HG02623 (cell line): ENCODE measurements at regions not wholly inside any gene's neighbourhood (a gene's known extent, or its start where the extent isn't known, plus 50 kb on each side); places are given as distances from the start of the nearest gene placed in this dataset.
"Not testable (repeated sequence)": the region's sequence is repeated elsewhere in the genome, so short reads cannot be mapped to it uniquely, and the experiment has no call there.

Source experiments
- ATAC-seq: cut with Tn5 transposase; IDR thresholded peaks from one replicate; pipeline ENCODE4 v1.9.1; 2021; ENCODE audit warnings: moderate library complexity; ENCODE audit not compliant: unreplicated experiment

DNA sequence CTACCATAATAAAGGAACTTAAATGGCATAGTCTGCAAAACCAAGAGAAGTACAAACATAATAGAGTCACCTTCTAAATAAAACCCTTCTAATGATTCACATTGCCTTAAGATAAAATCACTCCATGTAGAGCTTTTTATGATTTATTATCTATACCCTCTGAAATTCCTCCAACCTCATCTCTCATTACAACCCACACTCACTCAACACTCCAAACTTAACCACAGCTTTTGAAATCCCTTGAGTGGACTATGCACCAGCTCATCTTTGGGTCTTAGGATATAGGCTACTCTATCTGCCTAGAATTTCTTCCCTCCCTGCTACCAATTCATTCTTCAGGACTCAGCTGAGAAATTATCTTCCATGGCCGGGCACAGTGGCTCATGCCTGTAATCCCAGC is 122.5 kb downstream of the CETN3 start:
- ATAC-seq, result no peak

DNA sequence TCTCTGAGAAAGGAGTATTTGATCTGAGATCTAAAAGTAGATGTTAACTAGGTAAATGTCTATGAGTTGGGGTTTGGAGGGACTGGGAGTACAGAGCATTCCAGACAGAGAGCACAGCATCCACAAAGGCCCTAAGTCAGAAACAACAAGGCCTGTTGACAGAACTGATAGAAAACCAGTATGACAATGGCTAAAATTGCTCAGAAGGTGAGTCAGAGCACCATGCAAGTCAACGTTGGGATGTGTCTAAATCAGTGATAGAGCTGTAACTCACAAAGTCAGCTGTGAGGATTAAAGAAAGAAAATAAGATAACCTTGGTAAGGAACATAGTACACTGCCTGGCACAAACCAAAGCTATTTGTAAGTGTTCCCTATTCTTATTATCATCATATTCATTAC is 124.0 kb downstream of the CETN3 start:
- ATAC-seq, result no peak

DNA sequence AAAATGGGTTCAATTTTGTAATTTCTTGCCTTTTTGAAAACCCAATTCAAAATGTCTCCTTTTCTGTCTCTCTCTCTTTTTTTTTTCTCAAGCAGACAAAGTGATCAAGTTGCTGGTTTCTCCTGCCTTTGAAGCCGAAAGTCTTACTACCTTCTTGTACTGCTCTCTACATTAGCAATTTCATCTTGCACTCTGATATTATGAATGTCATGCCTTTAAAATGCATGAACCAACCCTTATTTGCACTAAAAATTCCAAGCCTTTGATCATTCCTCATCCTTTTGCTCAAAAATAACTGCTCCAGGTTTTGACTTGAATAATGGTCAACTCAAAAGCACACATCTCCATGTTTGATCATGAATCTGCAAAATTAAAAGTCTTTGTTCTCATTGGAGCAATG is 125.2 kb downstream of the CETN3 start:
- no peak for ATAC-seq

DNA sequence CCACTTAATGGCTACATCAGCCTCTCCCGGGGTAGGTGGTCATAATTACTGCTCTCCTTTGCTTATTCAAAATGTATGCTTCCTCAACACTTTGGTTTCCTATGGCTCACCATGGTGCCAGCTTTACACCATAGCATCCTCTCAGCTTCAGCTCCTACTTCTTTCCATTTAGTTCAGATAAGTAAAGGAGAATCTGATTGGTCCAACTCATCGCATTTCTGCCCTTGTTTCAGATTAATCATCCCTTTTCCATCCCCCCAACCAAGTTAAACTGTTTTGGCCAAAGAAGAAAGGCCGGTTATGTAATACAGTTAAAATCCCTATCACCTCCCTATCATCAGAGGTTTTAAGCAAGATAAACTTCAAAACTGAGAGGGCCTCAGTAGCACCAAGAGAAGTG is 130.5 kb downstream of the CETN3 start:
- no peak for ATAC-seq

DNA sequence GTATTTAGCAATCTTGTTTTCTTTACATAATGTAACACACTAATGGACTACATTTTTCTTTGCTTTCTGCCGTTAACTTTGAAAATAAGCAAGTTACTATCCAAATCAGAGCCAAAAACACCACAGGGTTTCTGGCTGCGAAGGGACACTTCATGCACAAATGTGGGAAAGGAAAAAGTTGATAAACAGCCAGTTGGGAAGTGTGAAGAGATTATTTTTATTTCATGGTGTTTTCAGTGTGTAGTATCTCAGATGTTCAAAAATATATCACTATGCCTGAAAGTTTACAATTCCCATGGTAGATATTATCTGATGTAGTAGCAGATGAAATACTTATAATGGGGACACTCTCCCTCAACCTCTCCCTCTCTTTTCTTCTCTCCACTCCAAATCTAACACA is 135.3 kb downstream of the CETN3 start:
- no peak for ATAC-seq

DNA sequence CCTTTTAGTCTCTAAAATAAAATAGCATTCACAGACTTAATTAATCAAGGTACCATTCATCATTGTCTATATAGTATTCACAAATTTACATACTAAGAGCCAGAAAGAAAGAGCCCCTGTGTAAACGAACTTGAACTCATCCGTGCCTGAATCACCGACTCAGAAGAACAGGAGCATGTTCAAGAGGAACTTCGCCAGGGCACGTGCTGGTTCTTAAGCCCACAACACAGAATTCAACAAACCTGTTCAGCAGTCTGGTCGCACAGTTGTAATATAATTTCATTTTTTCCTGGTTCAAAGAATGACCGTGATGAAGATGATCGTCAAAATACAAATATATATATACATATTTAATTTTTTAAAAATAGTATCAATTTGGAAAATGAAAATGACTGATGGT is 141.9 kb downstream of the CETN3 start:
- ATAC-seq, result no peak

DNA sequence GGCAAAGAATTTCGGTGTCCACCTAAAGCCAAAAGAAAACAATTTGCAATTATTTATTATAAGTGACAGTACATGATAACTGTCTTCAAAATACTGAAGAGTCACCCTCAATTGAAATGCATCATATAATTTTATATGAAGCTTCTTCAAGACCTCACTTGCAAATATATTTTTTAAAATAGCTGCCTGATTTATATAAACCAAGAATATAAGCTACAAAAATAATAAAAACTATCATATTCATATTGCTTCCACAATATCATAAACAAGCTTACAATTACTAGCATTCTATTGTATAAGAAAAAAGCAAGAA is 144.1 kb downstream of the CETN3 start:
- ATAC-seq, result no peak

DNA sequence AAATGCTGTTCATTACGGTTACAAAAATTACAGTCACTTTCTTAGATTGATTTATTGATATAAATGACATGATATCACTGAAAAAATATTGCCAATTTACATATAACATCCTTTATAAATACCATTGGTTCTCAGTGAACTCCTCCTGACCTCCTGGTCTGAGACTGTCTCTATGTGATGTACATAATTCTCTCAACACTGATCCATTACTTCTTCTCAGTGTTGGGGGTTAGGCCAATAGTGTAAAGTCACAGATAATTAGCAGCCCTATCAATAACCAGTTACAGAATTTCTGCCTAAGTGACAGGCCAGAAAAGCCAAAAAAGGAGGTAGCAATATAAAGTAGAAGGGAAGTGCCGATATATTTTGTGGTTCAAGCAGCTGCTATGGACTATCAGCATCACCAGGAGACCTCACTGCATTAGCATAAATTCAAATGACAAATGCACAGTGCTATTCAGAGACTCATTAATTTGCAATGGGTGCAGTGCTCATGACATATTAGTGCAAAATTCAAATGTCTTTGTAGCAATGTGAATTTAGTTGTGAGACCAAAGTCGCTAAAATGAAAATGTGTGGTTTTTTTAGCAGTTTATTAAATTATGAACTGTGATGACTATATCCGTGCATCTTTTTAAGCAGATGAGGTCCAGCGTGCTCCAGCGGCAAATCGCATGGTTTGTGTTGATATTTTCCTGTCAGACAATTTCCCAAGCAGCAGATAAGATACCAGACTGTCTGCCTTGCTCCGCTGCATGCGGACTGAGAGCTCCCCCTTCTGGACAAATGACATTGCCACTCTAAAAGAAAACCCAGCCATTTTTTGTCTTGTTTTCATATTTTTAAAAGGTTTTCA is 144.6 kb downstream of the CETN3 start:
- no peak for ATAC-seq

DNA sequence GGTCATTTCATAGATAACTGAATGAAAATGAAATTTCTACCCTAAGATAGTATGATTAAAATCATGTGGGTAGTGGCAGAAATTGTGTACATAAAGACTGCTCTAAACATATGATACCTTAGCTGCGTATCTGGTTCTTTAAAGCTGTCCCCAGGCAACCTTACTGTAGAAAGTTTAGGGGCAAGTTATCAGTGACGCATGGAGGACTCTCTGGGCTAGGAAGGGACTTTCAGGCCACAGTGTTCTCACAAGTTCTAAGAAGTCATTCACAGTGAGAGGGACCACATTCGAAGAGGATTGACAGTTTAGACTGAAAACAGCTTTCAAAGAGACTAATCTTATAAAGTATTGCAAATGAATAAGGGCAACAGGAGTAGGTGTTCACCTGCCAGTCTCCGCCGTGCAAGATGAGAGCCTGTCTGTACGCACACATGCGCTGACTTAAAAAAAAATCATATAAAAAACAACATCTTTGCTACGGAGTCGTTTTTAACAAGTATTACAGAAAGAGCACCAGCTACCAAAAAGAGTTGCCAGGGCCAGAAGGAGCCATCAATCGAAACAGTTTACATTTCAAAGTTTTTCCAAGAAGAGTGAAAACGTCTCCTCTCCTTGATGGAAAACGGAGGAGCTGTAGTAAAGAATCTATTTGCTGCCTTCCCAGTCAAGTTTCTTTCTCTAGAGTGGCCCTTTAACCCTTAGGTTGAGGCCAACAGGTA is 146.3 kb downstream of the CETN3 start:
- no peak for ATAC-seq

DNA sequence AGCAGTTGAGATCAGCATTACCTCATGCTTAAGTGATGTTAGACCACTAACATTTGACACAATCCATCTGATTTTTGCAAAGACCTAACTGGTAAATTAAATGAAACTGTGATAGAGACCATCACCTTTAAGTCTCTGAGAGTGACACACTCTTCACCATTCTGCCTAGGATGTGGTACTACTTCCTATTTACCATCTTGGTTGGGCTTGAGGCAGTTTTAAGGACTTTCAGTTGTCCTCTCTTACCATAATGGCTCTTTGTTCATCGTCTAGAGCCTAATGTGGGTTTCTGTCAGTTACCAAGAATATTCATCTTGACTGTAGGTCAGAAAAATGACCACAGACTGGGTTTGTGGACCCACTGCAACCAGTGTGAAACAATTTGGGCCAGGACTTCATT is 158.1 kb downstream of the CETN3 start:
- ATAC-seq, result no peak

DNA sequence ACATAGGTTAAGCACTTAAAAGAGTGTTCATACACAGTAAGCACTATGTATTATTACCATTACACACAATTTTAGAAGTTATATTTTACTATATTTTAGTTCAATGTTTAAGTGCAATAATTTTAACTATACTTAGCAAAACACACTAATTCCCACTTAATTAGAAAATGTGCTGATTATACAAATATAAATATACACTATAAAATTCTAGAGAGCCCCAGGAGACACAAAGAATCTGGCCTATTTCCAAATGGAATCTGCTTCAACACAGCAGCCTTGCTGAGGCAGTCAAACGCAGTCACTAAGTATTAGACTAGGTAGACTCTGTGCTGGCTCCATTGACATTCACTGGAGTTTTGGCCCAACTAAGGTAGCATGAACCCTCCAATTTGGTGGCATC is 160.9 kb downstream of the CETN3 start:
- no peak for ATAC-seq

DNA sequence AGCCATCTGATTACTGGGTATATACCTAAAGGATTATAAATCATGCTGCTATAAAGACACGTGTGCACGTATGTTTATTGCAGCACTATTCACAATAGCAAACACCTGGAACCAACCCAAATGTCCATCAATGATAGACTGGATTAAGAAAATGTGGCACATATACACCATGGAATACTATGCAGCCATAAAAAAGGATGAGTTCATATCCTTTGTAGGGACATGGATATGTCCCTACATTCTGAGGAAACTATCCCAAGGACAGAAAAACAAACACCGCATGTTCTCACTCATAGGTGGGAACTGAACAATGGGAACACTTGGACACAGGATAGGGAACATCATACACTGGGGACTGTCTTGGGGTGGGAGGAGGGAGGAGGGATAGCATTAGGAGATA is 165.7 kb downstream of the CETN3 start:
- ATAC-seq, result not testable (repeated sequence)

DNA sequence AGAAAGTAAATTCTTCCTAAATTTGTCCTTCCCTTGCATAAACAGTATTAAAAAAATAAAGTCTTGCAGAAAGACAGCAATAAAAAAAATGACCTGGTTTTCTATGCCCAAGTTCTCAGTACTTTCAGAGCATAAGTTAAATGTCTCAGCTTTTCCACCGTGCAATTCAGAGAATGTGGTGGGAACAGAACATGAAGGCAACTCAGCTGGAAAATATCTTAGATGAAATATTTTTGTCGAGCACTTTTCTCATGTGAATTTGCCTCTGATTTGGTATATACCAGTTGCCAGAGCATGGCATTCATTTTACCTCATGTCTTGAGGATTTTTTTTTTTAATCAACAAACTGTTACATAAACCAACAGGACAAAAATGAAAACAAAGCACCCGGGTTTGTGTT is 176.1 kb downstream of the CETN3 start:
- no peak for ATAC-seq

DNA sequence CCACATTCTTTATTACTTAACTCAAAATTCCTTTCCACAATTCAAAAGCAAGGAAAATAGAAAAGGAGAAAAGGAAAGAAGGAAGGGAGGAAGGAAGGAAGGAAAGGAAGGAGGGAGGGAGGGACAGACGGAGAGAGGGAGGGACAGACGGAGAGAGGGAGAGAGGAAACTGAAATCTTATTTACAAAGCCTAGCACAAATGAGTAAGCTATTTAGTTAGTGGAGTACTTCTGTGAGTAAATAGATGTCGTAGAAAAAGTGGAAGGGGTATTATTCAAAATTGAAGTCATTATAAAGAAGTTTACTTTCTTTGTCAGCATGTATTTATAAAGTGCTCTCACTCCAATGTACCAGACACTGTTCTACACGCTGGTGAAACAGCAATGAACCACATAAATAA is 177.9 kb downstream of the CETN3 start:
- no peak for ATAC-seq

DNA sequence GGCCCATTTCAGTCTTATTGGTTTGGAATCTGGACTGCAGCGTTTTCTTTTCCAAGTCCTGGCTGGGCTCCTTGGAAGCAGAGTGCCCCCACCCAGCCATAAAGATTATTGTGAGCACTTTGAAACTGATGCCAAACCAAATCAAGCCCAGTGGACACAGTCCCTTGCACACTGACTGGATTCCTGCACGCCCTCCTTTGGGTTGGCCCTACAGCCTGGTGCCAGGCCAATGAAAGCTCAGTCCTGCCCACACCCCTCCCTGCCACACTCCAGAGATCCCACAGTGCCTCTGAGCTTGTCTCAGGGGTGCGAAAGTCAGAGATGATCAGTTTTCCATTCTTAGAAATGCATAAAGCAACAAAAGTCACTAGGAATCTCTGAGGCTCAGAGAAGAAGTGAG is 181.9 kb downstream of the CETN3 start:
- no peak for ATAC-seq

DNA sequence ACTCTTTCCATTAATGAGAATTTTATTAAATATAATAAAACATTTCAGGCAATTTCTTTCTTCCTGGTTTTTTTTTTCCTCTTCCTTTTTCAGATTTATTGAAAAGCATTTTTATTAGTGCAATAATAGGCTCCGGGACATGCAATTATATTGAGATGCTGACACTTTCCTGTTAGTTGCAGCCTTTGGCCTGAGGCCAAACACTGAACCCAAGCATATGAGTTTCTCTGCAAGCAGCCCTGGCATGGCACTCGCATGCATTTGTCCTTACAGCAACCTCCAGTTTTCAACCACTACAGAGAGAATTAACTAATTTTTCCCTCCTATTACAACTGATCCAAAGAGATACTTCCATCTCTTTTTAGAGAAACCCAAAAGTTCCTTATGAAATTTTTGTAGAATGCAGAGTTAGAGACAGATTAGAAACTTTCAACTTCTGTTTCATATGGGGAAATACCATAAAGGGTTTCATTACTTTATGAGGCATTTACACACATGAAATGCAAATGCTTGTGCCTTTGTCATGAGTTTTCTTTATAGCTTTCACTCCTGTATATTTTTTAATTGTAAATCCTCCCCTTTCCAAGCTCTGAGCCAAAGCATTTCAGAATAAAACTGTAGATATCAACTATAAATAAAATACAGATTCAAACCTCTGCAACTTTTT is 183.0 kb downstream of the CETN3 start:
- no peak for ATAC-seq

DNA sequence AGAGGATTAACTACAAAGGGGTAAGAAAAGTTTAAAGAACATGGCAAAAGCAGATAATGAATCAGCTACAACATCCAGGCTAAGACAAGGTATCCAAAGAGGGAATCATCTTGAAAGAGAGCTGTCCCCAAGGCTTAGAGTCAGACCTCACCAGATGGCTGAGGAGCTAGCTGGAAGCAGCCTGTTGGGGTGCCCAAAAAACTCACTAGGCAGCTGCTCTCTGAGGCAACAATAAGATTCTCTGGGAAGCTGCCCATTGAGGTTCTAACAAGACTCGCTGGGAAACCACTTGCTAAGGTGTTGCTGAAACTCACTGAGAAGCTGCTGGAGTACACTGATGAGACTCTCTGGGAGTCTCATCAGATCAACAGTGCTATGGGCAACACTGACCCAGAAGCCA is 185.2 kb downstream of the CETN3 start:
- no peak for ATAC-seq

DNA sequence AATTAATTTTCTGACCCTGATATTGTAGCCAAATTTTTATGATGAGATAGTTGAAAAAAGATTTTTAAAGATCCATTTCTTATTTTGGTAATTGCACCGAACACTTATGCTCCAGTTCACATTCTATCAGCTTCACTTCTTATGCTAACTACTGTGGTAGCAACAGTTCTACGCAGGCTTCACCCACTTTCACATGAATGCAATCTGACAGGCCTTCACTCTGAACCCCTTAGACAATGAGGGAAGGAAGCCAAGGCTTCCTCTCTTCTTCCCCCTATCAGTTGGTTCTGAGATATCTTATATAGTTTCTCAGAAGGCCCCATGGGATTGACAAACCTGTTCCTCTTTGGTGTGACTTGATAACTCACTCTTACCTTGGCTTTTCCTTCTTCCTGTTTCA is 185.8 kb downstream of the CETN3 start:
- no peak for ATAC-seq

DNA sequence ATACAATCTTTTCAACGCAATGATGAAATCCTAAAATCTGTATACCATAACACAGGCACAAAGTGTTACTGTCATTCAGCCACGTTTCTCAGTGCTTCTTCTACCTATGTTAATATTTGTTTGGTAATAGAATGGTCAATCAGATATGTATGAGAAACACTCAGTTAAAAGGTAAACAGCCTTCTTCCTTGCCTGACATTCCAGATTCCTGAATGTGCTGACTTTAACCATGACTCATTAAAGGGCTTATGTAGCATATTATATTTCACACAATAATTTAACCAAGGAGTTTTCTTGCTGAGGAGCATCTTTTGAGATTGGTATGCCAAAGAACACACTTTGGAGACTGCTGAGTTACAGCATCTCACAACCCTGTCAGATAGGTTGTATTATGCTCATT is 187.6 kb downstream of the CETN3 start:
- ATAC-seq, result no peak

DNA sequence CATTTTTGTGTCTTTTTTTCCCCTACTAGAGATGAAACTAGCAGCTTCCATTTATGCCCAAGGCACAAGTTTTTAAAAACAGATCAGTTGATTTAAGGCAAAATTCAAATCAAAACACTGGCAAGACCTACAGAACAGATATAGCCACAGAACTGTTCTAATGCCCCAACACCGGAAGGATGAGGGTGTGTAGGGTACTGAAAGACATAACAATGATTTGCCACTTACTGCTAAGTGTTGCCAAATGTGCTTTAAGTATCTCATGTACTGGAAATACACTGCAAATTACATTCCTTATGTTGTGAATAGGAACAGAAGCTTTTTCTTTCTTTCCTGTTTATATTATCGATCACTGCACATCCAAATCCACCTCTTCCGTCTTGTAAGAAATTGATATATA is 189.0 kb downstream of the CETN3 start:
- no peak for ATAC-seq

DNA sequence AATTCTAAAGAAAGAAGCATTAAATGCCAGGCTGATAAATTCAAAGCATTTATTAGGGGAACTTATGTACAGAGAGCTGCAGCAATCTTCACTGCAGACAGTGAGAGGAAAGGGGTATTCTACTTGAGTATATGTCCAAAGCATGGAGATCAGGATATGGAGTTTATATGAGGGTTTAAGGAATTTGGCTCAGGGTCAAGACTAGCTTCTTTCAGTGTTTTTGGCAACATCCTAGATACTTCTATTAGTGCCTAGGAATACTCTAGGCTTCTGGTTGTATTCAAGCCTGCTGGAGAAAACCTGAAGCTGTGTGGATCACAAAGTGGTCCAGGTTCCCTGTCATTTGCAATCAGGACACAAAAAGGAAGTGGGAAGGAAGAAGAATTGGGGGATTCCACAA is 194.6 kb downstream of the CETN3 start:
- no peak for ATAC-seq

DNA sequence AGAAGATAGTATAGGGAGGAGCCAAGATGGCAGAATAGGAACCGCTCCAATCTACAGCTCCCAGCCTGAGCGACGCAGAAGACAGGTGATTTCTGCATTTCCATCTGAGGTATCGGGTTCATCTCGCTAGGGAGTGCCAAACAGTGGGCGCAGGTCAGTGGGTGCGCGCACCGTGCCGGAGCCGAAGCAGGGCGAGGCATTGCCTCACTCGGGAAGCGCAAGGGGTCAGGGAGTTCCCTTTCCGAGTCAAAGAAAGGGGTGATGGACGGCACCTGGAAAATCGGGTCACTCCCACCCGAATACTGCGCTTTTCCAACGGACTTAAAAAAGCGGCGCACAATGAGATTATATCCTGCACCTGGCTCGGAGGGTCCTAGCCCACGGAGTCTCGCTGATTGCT is 201.2 kb downstream of the CETN3 start:
- ATAC-seq, result not testable (repeated sequence)
